ENCODE measurements at regions not wholly inside any gene's neighbourhood (a gene's known extent, or its start where the extent isn't known, plus 50 kb on each side); places are given as distances from the start of the nearest gene placed in this dataset.

DNA sequence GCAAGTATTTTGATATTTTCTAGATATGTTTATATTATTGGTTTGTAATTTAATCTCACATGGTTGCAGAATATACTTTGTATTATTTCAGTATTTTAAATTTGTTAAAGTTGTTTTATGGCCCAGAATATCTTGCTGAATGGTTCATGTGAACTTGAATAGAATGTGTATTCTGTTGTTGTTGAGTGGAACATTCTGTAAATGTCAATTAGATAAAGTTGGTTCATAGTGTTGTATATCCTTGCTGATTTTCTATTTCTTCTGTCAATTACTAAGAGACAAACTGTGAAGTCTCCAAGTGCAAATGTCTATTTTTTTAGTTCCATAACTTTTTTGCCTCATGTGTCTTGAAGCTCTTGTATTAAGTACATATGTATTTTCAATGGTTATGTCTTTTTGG is 411.7 kb downstream of the NPIPA7 start:
- no peak for DNase-seq (ENCODE audit: low spot score)

DNA sequence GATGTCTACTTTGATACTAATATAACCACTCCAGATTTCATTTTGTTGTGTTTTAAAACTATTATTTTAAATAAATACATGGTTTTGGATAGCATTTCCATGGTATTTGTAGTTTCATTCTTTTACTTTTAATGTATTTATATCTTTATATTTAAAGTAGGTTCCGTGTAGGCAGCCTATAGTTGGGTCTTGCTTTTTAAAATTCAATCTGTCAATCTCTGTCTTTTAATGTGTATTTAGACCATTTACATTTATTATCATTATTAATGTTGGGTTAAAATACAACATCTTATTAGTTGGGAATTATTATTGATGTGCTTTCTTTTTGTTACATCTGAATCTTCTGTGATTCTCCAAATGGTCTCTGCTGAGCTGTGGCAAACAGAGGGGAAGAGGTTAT is 412.1 kb downstream of the NPIPA7 start:
- DNase-seq (ENCODE audit: low spot score) = no peak

DNA sequence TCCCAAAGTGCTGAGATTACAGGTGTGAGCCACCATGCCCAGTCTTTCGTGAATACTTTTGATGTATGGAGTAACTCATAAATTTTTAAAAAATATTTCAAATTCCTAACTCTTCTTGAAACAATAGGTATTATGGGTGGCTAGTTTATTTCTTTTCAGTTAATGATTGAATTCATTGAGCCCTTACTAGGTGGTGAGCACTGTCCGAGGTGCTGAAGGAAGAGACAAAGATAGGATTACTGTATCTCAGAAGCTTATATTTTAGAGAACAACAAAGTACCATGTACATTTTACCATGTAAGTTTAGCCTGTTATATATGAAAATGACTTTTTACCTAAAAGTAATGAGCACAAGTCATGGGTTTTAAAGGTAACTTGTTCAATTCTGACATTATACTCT is 418.3 kb downstream of the NPIPA7 start:
- DNase-seq (ENCODE audit: low spot score) = no peak

DNA sequence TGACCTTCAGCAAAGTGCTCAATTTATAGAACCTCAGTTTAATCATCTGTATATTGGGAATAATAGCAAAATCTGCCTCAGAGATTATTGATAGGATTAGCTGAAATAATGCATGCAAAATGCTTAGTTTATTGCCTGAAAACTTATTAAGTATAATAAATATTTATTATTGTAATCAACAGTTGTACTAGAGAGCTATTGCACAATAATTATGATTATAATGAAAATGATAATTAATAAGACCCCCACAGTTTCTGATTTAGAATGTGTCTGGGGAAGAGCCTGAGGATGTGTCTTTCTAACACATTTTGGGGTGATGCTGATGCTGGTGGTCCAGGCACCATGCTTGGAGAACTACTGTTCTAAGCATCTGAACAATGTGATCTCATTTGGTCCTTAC is 419.6 kb downstream of the NPIPA7 start:
- DNase-seq (ENCODE audit: low spot score) = no peak

DNA sequence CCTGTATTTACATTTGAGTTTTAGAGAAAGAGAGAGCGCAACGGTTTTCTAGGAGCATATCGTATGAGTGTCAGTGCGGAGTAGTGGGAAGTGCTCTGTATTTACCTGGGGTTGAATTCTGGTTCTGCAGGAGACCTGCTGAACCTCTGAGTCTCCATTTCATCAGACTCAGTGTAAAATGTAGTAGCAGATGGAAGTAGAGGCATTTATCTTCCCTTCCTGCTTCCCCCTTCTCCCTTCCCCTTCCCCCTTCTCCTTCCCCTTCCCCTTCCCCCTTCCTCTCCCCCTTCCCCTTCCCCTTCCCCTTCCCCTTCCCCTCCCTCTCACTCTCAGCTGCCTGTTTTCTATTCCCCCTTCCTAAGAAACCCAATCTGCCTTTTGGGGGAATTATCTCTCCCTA is 426.9 kb downstream of the NPIPA7 start:
- DNase-seq (ENCODE audit: low spot score) = no peak

DNA sequence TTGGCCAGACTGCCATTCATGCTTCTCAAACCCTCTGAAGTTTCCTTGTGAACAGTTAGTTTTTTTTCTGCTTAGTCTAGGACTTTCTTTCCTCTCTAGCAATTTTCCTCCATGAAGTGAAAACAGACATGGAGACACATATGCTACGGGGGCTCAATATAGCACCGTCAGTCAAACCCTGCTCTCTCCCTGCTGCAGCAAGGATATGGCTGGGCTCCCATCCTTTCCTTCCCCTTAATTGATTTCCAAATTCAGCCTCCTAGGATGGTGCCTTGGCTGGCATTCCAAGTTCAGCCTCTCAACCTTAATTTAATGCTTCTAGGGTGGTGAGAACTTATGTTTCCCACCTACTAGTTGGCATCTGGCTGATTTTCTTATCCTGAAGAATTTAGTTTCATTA is 436.7 kb downstream of the NPIPA7 start:
- peak; percentile 28 for DNase-seq (ENCODE audit: low spot score)

DNA sequence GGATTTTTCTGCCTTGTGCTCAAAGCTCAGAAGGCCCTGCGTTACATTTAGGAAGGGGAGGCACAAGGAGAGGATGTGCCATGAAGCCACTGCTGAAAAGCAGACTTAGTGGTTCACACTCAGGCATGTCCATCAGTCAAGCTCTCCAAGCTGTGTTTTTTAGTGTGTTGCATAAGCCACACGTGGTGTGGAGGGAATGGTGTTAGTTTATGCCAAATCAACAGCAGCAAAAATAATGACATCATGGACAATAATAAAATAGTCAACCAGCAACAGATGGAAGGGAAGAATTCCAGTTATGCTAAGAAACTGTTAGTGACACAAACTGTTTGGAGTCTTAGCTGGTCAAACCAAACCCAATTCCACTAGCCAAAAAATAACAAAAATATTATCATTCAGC is 438.3 kb downstream of the NPIPA7 start:
- DNase-seq (ENCODE audit: low spot score) = peak; percentile 43

DNA sequence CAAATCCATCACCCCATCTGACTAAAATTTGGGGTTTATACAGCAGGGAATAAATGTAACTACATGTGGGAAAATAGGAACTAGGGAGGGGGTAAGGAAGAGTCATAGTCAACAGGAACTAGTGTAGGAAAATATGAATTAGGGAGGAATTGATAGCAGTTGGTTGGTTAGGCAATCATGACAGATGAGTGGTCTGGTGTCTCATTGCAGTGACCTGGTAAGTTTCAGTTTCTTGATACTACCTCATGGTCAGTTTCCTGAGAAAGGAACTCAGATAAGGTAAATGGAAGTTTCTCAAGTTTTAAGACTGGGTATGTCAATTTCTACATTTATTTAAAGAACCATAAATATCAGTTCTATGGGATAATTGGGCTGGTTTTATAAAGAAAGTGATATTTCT is 442.3 kb downstream of the NPIPA7 start:
- DNase-seq (ENCODE audit: low spot score) = no peak

DNA sequence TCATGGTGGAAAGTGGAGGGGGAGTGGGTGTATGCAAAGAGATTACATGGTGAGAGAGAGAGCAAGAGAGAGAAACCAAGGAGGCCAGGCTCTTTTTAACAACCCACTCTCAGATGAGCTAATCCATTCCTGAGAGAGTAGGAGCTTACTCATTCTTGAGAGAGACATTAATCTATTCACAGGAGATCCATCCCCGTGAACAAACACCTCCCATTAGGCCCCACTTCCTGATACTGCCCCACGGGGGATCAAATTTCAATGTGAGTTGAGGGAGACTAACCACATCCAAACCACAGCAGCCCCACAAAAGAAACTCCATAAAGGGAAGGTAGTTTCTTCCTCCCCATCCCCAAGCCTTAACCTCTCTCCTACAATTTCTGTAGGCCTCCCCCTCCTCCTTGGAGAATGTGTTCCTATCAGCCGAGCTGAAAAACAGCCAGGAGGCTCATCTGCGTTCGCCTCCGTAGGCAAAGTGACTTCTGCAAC is 450.0 kb downstream of the NPIPA7 start:
- DNase-seq (ENCODE audit: low spot score) = no peak

DNA sequence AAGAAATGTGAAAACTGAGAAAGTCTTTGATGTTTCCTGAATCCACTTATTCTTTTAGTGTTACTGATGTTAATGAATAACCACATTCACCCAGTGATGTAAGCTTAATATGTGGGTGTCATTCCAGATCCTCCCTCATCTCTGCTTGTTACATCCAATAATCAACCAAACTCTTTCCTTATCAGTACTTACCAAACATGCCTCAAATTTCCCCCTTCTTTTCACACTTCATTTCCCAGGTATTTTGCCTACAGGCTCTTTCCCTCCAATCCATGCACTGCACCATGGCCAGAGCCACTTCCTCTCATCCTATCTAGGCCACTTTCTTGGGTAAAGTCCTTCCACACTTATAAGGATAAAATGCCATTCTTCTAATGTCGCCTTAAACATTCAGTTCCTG is 451.5 kb downstream of the NPIPA7 start:
- no peak for DNase-seq (ENCODE audit: low spot score)

DNA sequence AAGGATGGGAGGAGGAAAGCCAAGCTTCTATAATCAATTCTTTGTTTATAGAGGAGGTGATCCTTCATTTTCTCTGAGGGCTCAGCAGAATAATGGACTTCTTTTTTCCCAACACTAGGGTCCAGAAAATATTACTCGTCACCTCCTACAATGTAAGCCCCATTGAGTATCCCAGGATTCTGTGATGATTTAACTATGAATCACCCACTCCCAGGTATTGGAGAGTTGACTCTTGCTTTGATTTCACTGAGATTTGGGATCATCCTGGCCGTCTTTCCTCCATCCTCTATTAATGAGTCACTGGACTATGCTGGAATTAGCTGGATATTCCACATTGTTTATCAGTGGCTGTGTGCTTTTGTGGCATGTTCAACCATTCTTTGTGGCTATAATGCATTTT is 452.0 kb downstream of the NPIPA7 start:
- no peak for DNase-seq (ENCODE audit: low spot score)

DNA sequence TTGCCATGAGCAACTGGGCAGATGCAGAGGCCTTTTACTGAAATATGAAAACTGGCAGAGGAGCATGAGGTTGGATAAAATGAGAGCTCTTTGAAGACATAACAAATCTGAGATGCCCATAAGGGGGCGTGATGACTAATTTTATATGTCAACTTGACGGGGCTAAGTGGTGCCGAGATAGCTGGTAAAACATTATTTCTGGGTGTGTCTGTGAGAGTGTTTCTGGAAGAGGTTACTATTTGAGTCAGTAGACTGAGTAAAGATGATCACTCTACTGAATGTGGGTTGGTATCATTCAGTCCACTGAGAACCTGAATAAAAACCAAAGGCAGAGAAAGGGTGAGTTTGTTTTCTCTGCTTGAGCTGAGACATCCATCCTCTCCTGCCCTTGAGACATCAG is 454.2 kb downstream of the NPIPA7 start:
- DNase-seq (ENCODE audit: low spot score) = no peak

DNA sequence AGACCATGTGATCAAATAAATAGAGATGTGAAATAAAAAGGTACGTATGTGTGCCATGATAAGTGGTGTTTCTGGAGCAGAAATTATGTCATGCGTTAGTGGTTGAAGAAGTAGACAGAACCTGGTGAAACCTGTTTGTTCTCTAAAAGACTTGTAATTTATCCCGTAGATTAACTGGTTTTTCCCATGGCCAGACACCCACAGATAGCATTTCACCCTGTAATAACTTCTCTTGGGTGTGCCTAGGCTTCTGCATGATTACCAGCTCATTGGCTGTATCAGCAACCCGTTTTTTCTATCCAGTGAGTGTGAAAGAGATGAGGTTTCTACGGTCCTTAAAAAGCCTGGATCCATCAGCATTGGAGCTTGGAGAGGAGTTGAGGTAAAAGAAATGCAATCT is 471.3 kb downstream of the NPIPA7 start:
- DNase-seq (ENCODE audit: low spot score) = no peak

DNA sequence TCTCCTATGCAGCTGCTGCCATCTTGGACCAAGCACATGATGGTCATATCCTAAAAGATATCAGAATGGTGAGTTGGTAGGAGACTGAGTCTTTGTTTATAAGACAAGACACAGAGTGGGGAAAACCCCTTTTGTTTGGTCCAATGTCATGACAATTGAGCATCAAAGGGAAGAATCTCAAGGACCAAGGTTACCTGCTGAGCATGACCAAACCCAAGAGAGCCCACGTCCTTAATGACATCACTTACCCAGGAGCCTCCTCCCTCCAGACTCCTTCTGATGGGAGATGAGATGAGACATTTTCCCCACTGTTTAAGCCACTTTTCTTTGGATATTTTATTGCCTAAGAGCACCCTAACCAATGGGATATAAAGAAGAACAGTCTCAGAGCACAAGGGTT is 478.1 kb downstream of the NPIPA7 start:
- DNase-seq (ENCODE audit: low spot score) = no peak

DNA sequence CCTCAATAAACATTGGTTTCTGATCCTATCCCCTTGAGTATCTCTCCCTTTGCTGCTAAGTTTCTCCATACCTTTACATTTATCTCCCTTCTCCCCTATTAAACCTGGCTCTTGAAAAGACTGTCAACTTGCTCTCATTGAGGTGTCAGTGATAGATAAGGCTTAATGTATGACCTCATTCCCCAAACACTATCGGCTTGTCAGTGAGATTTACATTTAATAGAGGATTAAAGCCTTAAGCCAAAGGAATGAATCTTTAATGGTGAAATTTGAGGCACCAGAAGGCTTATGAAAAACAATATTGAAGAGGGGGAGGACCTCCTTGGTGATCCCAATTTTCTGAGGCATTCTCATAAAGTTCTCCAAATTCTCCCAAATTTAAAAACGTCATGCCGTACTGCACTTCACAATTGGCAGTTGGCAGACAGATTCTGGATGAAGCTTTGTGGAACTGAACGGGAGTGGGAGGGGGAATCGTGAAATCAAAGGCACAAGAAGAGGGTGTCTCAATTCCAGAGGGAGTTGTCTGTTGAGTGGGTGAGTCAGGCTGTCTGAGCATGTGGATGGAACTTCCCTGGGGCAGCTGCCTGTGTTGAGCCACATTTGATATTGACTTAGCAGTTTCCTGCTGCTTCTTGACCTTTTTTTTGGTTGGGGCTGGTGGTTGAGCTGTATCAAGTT is 478.8 kb downstream of the NPIPA7 start:
- DNase-seq (ENCODE audit: low spot score) = peak; percentile 72

DNA sequence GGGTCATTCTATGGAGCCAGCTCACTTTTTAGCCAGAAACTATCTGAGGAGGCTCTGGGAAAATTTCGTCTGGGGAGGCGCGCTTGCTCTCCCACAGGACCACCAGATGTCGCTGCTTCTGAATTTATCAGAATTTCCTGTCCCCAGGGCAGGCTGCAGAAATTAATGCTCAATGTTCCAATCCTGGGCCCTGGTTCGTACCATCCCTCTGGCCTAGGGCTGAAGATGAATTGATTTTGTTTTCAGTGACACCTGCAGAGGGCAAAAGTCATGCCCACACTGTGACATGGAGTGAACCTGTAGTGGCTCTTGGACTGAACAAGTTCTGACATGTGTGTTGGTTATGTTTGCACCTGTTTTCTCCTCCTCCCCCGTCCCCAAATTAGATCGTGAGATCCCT is 482.6 kb downstream of the NPIPA7 start:
- peak; percentile 76 for DNase-seq (ENCODE audit: low spot score)

DNA sequence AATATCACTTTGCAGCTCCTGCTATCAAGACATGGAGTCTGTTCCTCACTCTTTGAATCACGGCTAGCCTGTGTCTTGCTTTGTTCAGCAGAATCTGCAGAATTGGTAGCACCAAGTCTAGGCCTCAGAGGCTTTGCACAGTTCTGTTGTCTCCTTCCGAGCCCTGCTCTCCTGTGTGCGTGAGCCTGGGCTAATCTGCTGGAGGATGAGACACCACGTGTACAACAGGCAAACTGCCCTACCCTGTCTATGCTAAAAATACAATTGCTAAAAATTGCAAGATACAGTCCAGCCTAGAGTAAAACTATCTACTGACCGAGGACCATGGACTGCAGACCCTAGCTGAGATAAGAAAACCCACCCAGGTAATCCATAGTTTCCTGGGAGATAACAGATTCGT is 484.7 kb downstream of the NPIPA7 start:
- DNase-seq (ENCODE audit: low spot score) = no peak

DNA sequence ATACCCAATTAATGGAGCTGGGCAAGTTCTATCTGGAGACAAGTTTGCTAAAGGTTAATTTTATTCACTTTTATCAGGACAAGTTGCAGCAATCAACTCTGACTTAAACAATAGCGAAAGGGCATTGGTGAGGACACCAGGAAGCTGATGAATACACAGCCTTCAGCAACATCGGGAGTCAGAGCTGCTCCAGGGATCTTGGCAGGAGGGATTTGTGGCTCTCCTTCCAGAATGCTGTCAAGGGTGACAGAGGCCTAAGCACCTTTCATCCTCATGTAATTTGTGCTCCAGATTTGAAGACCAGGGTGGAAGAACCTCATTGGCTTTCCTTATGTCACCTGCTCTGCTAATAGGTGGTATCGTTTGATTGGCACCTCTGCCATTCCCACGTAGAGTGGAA is 485.6 kb downstream of the NPIPA7 start:
- DNase-seq (ENCODE audit: low spot score) = no peak

DNA sequence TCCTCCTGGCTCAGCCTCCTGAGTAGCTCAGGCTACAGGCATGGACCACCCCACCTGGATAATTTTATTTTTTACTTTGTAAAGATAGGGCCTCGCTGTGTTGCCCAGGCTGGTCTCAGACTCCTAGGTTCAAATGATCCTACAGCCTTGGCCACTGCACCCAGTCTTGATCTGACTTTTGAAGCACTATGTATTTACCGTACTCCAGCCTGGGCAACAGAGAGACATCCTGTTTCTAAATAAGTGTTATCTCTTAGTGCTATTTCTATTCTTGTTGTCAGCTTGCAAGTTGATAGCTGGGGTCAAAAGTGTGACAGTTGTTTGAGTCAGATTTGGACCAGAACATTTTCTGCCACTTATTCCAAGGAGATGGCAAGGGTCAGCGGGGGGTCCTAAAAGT is 486.4 kb downstream of the NPIPA7 start:
- no peak for DNase-seq (ENCODE audit: low spot score)

DNA sequence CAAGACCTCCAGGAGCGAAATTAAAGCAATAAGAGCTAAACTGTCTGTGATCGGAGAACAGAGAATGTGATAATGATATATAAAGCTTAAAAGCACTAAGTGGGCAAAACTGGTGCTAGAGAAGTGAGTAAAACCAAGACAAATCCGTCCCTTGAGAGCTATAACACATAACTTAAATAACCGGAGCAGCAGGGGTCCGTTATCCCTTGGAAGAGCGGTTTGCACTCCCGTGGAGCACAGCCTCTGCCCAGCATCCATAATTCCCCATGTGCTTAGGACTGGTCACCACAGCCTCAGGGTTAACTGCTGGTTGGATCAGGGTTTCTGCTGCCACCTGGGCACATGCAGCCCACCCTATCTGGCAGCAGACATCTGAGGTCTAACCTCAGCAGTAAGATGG is 489.0 kb downstream of the NPIPA7 start:
- no peak for DNase-seq (ENCODE audit: low spot score)

DNA sequence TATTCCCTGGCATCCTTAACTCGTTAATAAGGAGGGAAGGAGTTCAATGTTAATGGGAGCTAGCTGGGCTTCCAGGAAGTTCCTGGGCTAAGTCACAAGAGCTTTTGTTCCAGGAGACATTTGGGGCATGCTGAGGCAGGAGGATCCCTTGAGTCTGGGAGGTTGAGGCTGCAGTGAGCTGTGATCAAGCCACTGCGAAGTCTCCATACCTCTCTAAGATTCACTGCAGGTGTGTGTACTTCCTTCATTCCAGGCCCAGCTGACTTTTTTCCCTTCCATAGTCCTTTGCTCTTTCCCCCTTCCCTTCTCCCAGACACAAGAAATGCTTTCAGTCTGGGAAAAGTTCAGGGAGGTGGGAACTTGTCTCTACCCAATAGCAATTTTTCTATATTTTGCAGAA is 489.8 kb downstream of the NPIPA7 start:
- no peak for DNase-seq (ENCODE audit: low spot score)

DNA sequence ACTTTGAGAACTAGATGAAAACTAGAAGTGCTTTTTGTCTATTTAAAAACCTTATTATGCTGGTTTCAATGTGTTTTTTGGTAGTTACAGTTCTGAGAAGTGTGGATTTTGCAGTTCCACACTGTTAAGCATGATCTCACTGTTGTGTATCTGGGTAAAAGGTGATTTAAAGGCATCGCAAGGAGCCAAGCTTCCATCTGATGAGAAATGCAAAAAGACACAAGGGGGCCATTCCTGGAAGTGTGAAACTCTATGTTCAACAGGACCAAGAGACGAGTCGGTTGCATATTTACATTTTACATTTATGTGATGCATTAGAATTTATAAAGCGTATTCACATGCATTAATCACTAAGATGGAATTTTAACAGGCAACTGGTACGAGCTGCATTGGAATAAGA is 490.8 kb downstream of the NPIPA7 start:
- DNase-seq (ENCODE audit: low spot score) = no peak

DNA sequence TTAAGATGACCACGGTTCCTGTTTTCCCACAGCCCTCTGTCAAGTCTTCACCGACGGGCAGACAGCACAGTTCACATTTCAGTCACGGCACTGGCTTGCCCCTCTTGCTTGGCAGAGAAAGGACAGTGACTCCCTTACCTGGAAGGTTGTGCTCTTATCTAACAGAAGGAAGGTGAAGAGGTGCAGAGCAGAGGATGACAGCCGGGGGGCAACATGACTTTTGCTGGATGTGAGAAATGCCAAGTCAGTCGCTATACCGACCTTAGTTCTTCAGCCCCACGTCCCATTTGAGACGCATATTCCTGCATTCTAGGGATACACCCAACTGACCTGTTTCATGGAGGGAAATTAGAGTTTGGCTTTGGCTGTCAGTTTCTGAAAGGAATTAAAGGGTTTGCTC is 492.3 kb downstream of the NPIPA7 start:
- no peak for DNase-seq (ENCODE audit: low spot score)

DNA sequence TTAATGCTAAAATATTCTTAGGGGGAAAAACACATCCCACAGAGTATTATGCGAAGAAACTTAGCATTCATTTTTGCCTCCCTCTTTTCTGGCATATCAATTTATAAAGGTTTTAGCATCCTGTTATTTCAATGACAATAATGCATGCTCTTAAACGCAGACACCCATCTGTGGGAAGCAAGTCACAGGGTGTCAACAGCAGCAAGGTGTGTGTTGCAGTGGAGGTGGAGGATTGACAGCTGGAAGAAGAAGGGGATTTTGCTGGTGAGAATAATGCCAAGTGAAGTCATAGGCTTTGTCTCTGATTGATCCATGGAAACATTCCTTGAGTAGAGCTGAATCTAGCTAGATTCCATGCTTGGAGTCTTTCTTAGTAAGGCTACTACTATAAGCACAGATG is 498.1 kb downstream of the NPIPA7 start:
- DNase-seq (ENCODE audit: low spot score) = no peak
